Activated CD4-positive, alpha-beta T cell treated with anti-CD3 and anti-CD28 coated beads for 36 hours (primary cell): ENCODE measurements at regions not wholly inside any gene's neighbourhood (a gene's known extent, or its start where the extent isn't known, plus 50 kb on each side); places are given as distances from the start of the nearest gene placed in this dataset.
"Not testable (repeated sequence)": the region's sequence is repeated elsewhere in the genome, so short reads cannot be mapped to it uniquely, and the experiment has no call there.

ENCODE experiments used
- ATAC-seq: fragments of 200-7000 bp; cut with Tn5 transposase; one replicate; pipeline ENCODE4 v1.10.0; 2021; ENCODE audit warnings: mild to moderate bottlenecking, moderate library complexity
- CTCF ChIA-PET: fragments of 350-600 bp; sonication (Branson Sonifier 250); formaldehyde crosslinking; loops from one replicate; lab custom pipeline; 2021; ENCODE audit warnings: antibody characterized with exemption; lab: Charles Lee
- POLR2A ChIA-PET: fragments of 350-600 bp; sonication (Branson Sonifier 250); formaldehyde crosslinking; loops from one replicate; lab custom pipeline; 2021; ENCODE audit warnings: antibody characterized with exemption, inconsistent platforms; lab: Charles Lee
- DNase-seq: peaks from one replicate; pipeline ENCODE4 v3.0.0-alpha.2; 2020
- H3K27ac Mint-ChIP-seq: one replicate; pipeline ENCODE4 v1.8.0; 2021; ENCODE audit warnings: mixed read lengths
- H3K27me3 Mint-ChIP-seq: one replicate; pipeline ENCODE4 v1.8.0; 2021; ENCODE audit warnings: mixed read lengths
- H3K36me3 Mint-ChIP-seq: one replicate; pipeline ENCODE4 v1.8.0; 2021; ENCODE audit warnings: low read depth, mixed read lengths
- H3K4me1 Mint-ChIP-seq: one replicate; pipeline ENCODE4 v1.8.0; 2021; ENCODE audit warnings: mixed read lengths
- H3K4me3 Mint-ChIP-seq: one replicate; pipeline ENCODE4 v1.8.0; 2021; ENCODE audit warnings: mild to moderate bottlenecking, moderate library complexity, mixed read lengths
- H3K9me3 Mint-ChIP-seq: one replicate; pipeline ENCODE4 v1.8.0; 2021; ENCODE audit warnings: low read depth, mixed read lengths
- intact Hi-C, 2 experiments: fragments of 100-400 bp; cut with DNase I in 1 of 2; cut with micrococcal nuclease in 1 of 2; formaldehyde crosslinking; loops; one replicate each; pipeline versions ENCODE4 v1.14.2 to v1.15.1; 2022 to 2024; cut with DNase I, micrococcal nuclease

GRCh38 chr21:38909109-38909508 lies 103.4 kb downstream of the ETS2 start:
- H3K27me3 Mint-ChIP-seq, result peaks cover 2% of the 10 kb centered on the region
- H3K27ac Mint-ChIP-seq, result no peak overlapping the region
- peaks cover 18% of the 10 kb centered on the region for H3K4me1 Mint-ChIP-seq
- POLR2A ChIA-PET, result no interaction called here
- DNase-seq (no peak), ATAC-seq (no peak)
- CTCF ChIA-PET, result no interaction called here
- H3K4me3 Mint-ChIP-seq, result no peak overlapping the region
- H3K36me3 Mint-ChIP-seq, result no peaks in the 10 kb centered on the region
- no peaks in the 10 kb centered on the region for H3K9me3 Mint-ChIP-seq
- intact Hi-C loops, result no loop called here

GRCh38 chr21:38908537-38908936 lies 102.8 kb downstream of the ETS2 start:
- CTCF ChIA-PET, result no interaction called here
- no peaks in the 10 kb centered on the region for H3K9me3 Mint-ChIP-seq
- no peaks in the 10 kb centered on the region for H3K36me3 Mint-ChIP-seq
- H3K27me3 Mint-ChIP-seq, result peaks cover 2% of the 10 kb centered on the region
- ATAC-seq (no peak), DNase-seq (no peak)
- H3K4me1 Mint-ChIP-seq, result peaks cover 18% of the 10 kb centered on the region
- POLR2A ChIA-PET, result no interaction called here
- H3K4me3 Mint-ChIP-seq, result no peak overlapping the region
- intact Hi-C loops, result no loop called here
- H3K27ac Mint-ChIP-seq, result no peak overlapping the region

GRCh38 chr21:38905752-38906151 lies 100.0 kb downstream of the ETS2 start:
- H3K27me3 Mint-ChIP-seq, result no peaks in the 10 kb centered on the region
- H3K27ac Mint-ChIP-seq, result no peak overlapping the region
- intact Hi-C loops, result no loop called here
- H3K4me3 Mint-ChIP-seq, result no peak overlapping the region
- ATAC-seq (no peak), DNase-seq (no peak)
- peaks cover 9% of the 10 kb centered on the region for H3K9me3 Mint-ChIP-seq
- POLR2A ChIA-PET, result no interaction called here
- H3K4me1 Mint-ChIP-seq, result peaks cover 4% of the 10 kb centered on the region
- CTCF ChIA-PET, result no interaction called here
- no peaks in the 10 kb centered on the region for H3K36me3 Mint-ChIP-seq

- peaks cover under 1% of the 10 kb centered on the region for H3K4me1 Mint-ChIP-seq
- H3K36me3 Mint-ChIP-seq, result no peaks in the 10 kb centered on the region
- ChIA-PET POLR2A (no interaction called here), CTCF (no interaction called here)
- no peak for DNase-seq
- no peak for ATAC-seq
- H3K27ac Mint-ChIP-seq, result no peak overlapping the region
- intact Hi-C loops, result no loop called here
- no peak overlapping the region for H3K4me3 Mint-ChIP-seq
- H3K9me3 Mint-ChIP-seq, result peaks cover 9% of the 10 kb centered on the region
- H3K27me3 Mint-ChIP-seq, result no peaks in the 10 kb centered on the region
Measured at GRCh38 chr21:38905328-38905727, 99.6 kb downstream of the ETS2 start.

- CTCF ChIA-PET, result no interaction called here
- H3K4me1 Mint-ChIP-seq, result peaks cover 17% of the 10 kb centered on the region
- no peaks in the 10 kb centered on the region for H3K36me3 Mint-ChIP-seq
- intact Hi-C loops, result no loop called here
- no peak for ATAC-seq
- DNase-seq, result no peak
- H3K27ac Mint-ChIP-seq, result no peak overlapping the region
- no peaks in the 10 kb centered on the region for H3K27me3 Mint-ChIP-seq
- POLR2A ChIA-PET, result no interaction called here
- no peak overlapping the region for H3K4me3 Mint-ChIP-seq
- H3K9me3 Mint-ChIP-seq, result peaks cover 15% of the 10 kb centered on the region
Measured at GRCh38 chr21:38903690-38904139, 98.0 kb downstream of the ETS2 start.

- Mint-ChIP-seq H3K4me3 (no peak overlapping the region), H3K27me3 (no peaks in the 10 kb centered on the region), H3K4me1 (peaks cover 21% of the 10 kb centered on the region), H3K36me3 (no peaks in the 10 kb centered on the region), H3K27ac (no peak overlapping the region), H3K9me3 (peaks cover 15% of the 10 kb centered on the region)
- intact Hi-C loops, result no loop called here
- ChIA-PET CTCF (interaction anchor here (0.6 to 0.7 kb wide), 2 partner anchors 171 to 252 kb away, joined by 3 read pairs; no protein-coding TSS in a partner anchor), POLR2A (no interaction called here)
- ATAC-seq, result no peak
- no peak for DNase-seq
Measured at GRCh38 chr21:38902608-38903445, 97.1 kb downstream of the ETS2 start.

GRCh38 chr21:38900499-38900898 lies 94.8 kb downstream of the ETS2 start:
- Mint-ChIP-seq H3K4me1 (peaks cover 21% of the 10 kb centered on the region), H3K27me3 (peaks cover 5% of the 10 kb centered on the region), H3K27ac (no peak overlapping the region), H3K36me3 (no peaks in the 10 kb centered on the region), H3K9me3 (peaks cover 15% of the 10 kb centered on the region), H3K4me3 (no peak overlapping the region)
- intact Hi-C loops, result no loop called here
- POLR2A ChIA-PET, result no interaction called here
- CTCF ChIA-PET, result no interaction called here
- ATAC-seq (no peak), DNase-seq (no peak)

- H3K4me3 Mint-ChIP-seq, result not testable (repeated sequence)
- H3K27ac Mint-ChIP-seq, result peak overlapping the region; percentile 43
Measured at GRCh38 chr21:38899985-38900384, 94.3 kb downstream of the ETS2 start.

GRCh38 chr21:38899277-38899947 lies 93.7 kb downstream of the ETS2 start:
- peaks cover 21% of the 10 kb centered on the region for H3K4me1 Mint-ChIP-seq
- intact Hi-C loops, result no loop called here
- DNase-seq, result no peak
- ATAC-seq, result peak; percentile 74
- H3K36me3 Mint-ChIP-seq, result no peaks in the 10 kb centered on the region
- peaks cover 15% of the 10 kb centered on the region for H3K9me3 Mint-ChIP-seq
- no peak overlapping the region for H3K27ac Mint-ChIP-seq
- ChIA-PET POLR2A (interaction anchor here (0.6 to 0.7 kb wide), 2 partner anchors 95 to 132 kb away, joined by 3 to 4 read pairs; no protein-coding TSS in a partner anchor), CTCF (no interaction called here)
- peaks cover 11% of the 10 kb centered on the region for H3K27me3 Mint-ChIP-seq
- no peak overlapping the region for H3K4me3 Mint-ChIP-seq

More at GRCh38 chr21:38899985-38900384, 94.3 kb downstream of the ETS2 start:
- H3K9me3 Mint-ChIP-seq, result peaks cover 15% of the 10 kb centered on the region
- POLR2A ChIA-PET, result interaction anchor here (0.6 kb wide), 1 partner anchor 133 kb away, joined by 4 read pairs; no protein-coding TSS in a partner anchor
- peaks cover 21% of the 10 kb centered on the region for H3K4me1 Mint-ChIP-seq
- CTCF ChIA-PET, H3K27me3 Mint-ChIP-seq, intact Hi-C loops, H3K36me3 Mint-ChIP-seq: not testable (repeated sequence)
- peak; percentile 57 for ATAC-seq
- peak; percentile 32 for DNase-seq

GRCh38 chr21:38898422-38899096 lies 92.8 kb downstream of the ETS2 start:
- H3K27me3 Mint-ChIP-seq, result peaks cover 14% of the 10 kb centered on the region
- ChIA-PET CTCF (no interaction called here), POLR2A (interaction anchor here (0.7 kb wide), 1 partner anchor 96 kb away, joined by 3 read pairs; no protein-coding TSS in a partner anchor)
- peaks cover 21% of the 10 kb centered on the region for H3K4me1 Mint-ChIP-seq
- H3K9me3 Mint-ChIP-seq, result peaks cover 15% of the 10 kb centered on the region
- H3K36me3 Mint-ChIP-seq, result no peaks in the 10 kb centered on the region
- ATAC-seq, result no peak
- intact Hi-C loops, result no loop called here
- no peak overlapping the region for H3K4me3 Mint-ChIP-seq
- no peak for DNase-seq
- no peak overlapping the region for H3K27ac Mint-ChIP-seq

- ChIA-PET CTCF (no interaction called here), POLR2A (no interaction called here)
- intact Hi-C loops, result no loop called here
- ATAC-seq (no peak), DNase-seq (no peak)
- peaks cover 21% of the 10 kb centered on the region for H3K4me1 Mint-ChIP-seq
- H3K4me3 Mint-ChIP-seq, result no peak overlapping the region
- peaks cover 15% of the 10 kb centered on the region for H3K27me3 Mint-ChIP-seq
- peaks cover 11% of the 10 kb centered on the region for H3K9me3 Mint-ChIP-seq
- no peak overlapping the region for H3K27ac Mint-ChIP-seq
- H3K36me3 Mint-ChIP-seq, result no peaks in the 10 kb centered on the region
Measured at GRCh38 chr21:38897532-38898421, 92.0 kb downstream of the ETS2 start.
